H1 (cell line): ENCODE measurements at regions not wholly inside any gene's neighbourhood (a gene's known extent, or its start where the extent isn't known, plus 50 kb on each side); places are given as distances from the start of the nearest gene placed in this dataset.

Experiments
- CTCF ChIA-PET: fragments of 300-600 bp; sonication (Branson Sonifier 250); formaldehyde crosslinking; loops from one replicate; lab custom pipeline; 2021; ENCODE audit not compliant: partially characterized antibody; lab: Charles Lee
- POLR2A ChIA-PET: fragments of 300-600 bp; sonication (Branson Sonifier 250); formaldehyde crosslinking; loops from one replicate; lab custom pipeline; 2021; ENCODE audit warnings: inconsistent platforms; ENCODE audit not compliant: partially characterized antibody; lab: Charles Lee
- DNase-seq, 2 experiments: peaks; one replicate each; pipeline versions ENCODE4 v3.0.0 to v3.0.0-alpha.2; 2010 to 2022; ENCODE audit warnings: low spot score in 2 of 2, low read depth in 1 of 2, mixed read lengths in 1 of 2
- FAIRE-seq: peaks from 2 replicates; lab custom pipeline; 2011; peaks lifted over from hg19 to GRCh38; lab: Jason Lieb, UNC
- H2AFZ ChIP-seq: 2 replicates; pipeline ENCODE4 v1.8.1; 2012; ENCODE audit warnings: low read length, inconsistent platforms
- H2AK5ac ChIP-seq: 2 replicates; pipeline ENCODE4 v1.6.1; 2013; ENCODE audit warnings: low read depth, low read length
- H2BK120ac ChIP-seq: replicated peaks from 2 replicates; pipeline ENCODE3; 2013; ENCODE audit warnings: low read depth, low read length, inconsistent platforms
- H2BK12ac ChIP-seq: 2 replicates; pipeline ENCODE4 v1.6.1; 2013; ENCODE audit warnings: low read depth, low read length
- H2BK15ac ChIP-seq: 2 replicates; pipeline ENCODE4 v1.6.1; 2013; ENCODE audit warnings: low read length
- H2BK20ac ChIP-seq: 2 replicates; pipeline ENCODE4 v1.6.1; 2013; ENCODE audit warnings: low read length
- H2BK5ac ChIP-seq: 2 replicates; pipeline ENCODE4 v1.6.1; 2013; ENCODE audit warnings: low read depth, low read length
- H3K14ac ChIP-seq: 2 replicates; pipeline ENCODE4 v1.6.1; 2013; ENCODE audit warnings: inconsistent platforms; ENCODE audit not compliant: insufficient read length
- H3K18ac ChIP-seq: 2 replicates; pipeline ENCODE4 v1.6.1; 2013; ENCODE audit warnings: low read length; ENCODE audit errors: extremely low read depth
- H3K23ac ChIP-seq: 2 replicates; pipeline ENCODE4 v1.6.1; 2013; ENCODE audit warnings: inconsistent platforms; ENCODE audit not compliant: insufficient read length
- H3K23me2 ChIP-seq: 2 replicates; pipeline ENCODE4 v1.6.1; 2013; ENCODE audit warnings: low read depth, low read length
- H3K27ac ChIP-seq: 2 replicates; pipeline ENCODE4 v1.6.1; 2011; ENCODE audit warnings: low read depth, low read length, inconsistent platforms
- H3K27me3 ChIP-seq, 4 experiments: replicated peaks in 1 of 4; 1 replicate in 1 of 4; 2 replicates in 3 of 4; pipeline versions ENCODE4 v1.6.1 to v1.8.1; 2011 to 2013; ENCODE audit warnings: low read length in 3 of 4, mild to moderate bottlenecking in 3 of 4, inconsistent platforms in 2 of 4, mixed read lengths in 2 of 4, moderate library complexity in 1 of 4; ENCODE audit not compliant: control insufficient read depth in 3 of 4, insufficient read depth in 3 of 4; ENCODE audit errors: extremely low read depth in 1 of 4
- H3K36me3 ChIP-seq, 4 experiments: 2 replicates each; pipeline versions ENCODE4 v1.6.1 to v1.8.1; 2011 to 2013; ENCODE audit warnings: mild to moderate bottlenecking in 4 of 4, low read length in 3 of 4, moderate library complexity in 2 of 4, control low read depth in 1 of 4, inconsistent platforms in 1 of 4; ENCODE audit not compliant: insufficient read depth in 4 of 4, control insufficient read depth in 2 of 4
- H3K4ac ChIP-seq: replicated peaks from 2 replicates; pipeline ENCODE3; 2013; ENCODE audit warnings: low read length, low read depth, mixed read lengths, inconsistent platforms; ENCODE audit not compliant: insufficient read length
- H3K4me1 ChIP-seq, 4 experiments: replicated peaks in 1 of 4; 1 replicate in 1 of 4; 2 replicates in 3 of 4; pipeline versions ENCODE4 v1.6.1 to v1.8.1; 2011 to 2013; ENCODE audit warnings: low read length in 3 of 4, inconsistent platforms in 2 of 4, mixed read lengths in 1 of 4; ENCODE audit not compliant: insufficient read depth in 4 of 4, control insufficient read depth in 3 of 4
- H3K4me2 ChIP-seq, 2 experiments: 2 replicates each; pipeline versions ENCODE4 v1.6.1 to v1.8.1; 2011 to 2013; ENCODE audit warnings: low read depth in 2 of 2, low read length in 2 of 2, control low read depth in 1 of 2, inconsistent platforms in 1 of 2, mild to moderate bottlenecking in 1 of 2; ENCODE audit not compliant: insufficient read depth in 1 of 2
- H3K4me3 ChIP-seq, 4 experiments: fragments of 200-600, 300-600 bp in 1 of 4; sonication (generic), shearing (Covaris generic), sonication (Bioruptor Twin) in 1 of 4; 2 replicates each; pipeline versions ENCODE4 v1.5.1 to v1.8.1; 2011 to 2016; ENCODE audit warnings: low read length in 4 of 4, low read depth in 3 of 4, control low read depth in 2 of 4, inconsistent platforms in 2 of 4, mild to moderate bottlenecking in 2 of 4, mixed read lengths in 1 of 4, moderate library complexity in 1 of 4; ENCODE audit not compliant: insufficient read depth in 2 of 4; ENCODE audit errors: extremely low read depth in 1 of 4
- H3K56ac ChIP-seq: replicated peaks from 2 replicates; pipeline ENCODE3; 2013; ENCODE audit warnings: low read depth, mild to moderate bottlenecking, mixed read lengths, low read length, inconsistent platforms; ENCODE audit not compliant: insufficient read length
- H3K79me1 ChIP-seq: 2 replicates; pipeline ENCODE4 v1.6.1; 2013; ENCODE audit warnings: low read depth, low read length, control low read depth
- H3K79me2 ChIP-seq, 2 experiments: 2 replicates each; pipeline versions ENCODE4 v1.6.1 to v1.8.1; 2012 to 2013; ENCODE audit warnings: low read length in 2 of 2, mild to moderate bottlenecking in 2 of 2, inconsistent platforms in 1 of 2; ENCODE audit not compliant: insufficient read depth in 2 of 2, control insufficient read depth in 1 of 2
- H3K9ac ChIP-seq, 4 experiments: replicated peaks in 1 of 4; 1 replicate in 1 of 4; 2 replicates in 3 of 4; pipeline versions ENCODE4 v1.6.1 to v1.8.1; 2011 to 2013; ENCODE audit warnings: low read depth in 3 of 4, low read length in 3 of 4, control low read depth in 2 of 4, mild to moderate bottlenecking in 2 of 4, moderate library complexity in 2 of 4, inconsistent platforms in 1 of 4; ENCODE audit errors: extremely low read depth in 1 of 4
- H3K9me3 ChIP-seq, 2 experiments: 2 replicates each; pipeline versions ENCODE4 v1.6.1 to v1.8.1; 2012 to 2013; ENCODE audit warnings: mild to moderate bottlenecking in 2 of 2, moderate library complexity in 2 of 2, control low read depth in 1 of 2, inconsistent platforms in 1 of 2, low read depth in 1 of 2, low read length in 1 of 2, mixed read lengths in 1 of 2; ENCODE audit not compliant: insufficient read depth in 2 of 2
- H4K20me1 ChIP-seq, 2 experiments: replicated peaks in 1 of 2; 2 replicates each; pipeline versions ENCODE3 to v1.8.1; 2011 to 2013; ENCODE audit warnings: inconsistent platforms in 2 of 2, low read length in 2 of 2, mild to moderate bottlenecking in 1 of 2; ENCODE audit not compliant: insufficient read depth in 2 of 2, control insufficient read depth in 1 of 2
- H4K5ac ChIP-seq: 2 replicates; pipeline ENCODE4 v1.6.1; 2013; ENCODE audit warnings: low read length, low read depth, mixed read lengths, inconsistent platforms; ENCODE audit not compliant: insufficient read length
- H4K8ac ChIP-seq: 2 replicates; pipeline ENCODE4 v1.8.0; 2013; ENCODE audit warnings: mild to moderate bottlenecking, moderate library complexity, low read length, inconsistent platforms; ENCODE audit not compliant: insufficient read depth; ENCODE audit errors: extremely low read depth
- H4K91ac ChIP-seq: replicated peaks from 2 replicates; pipeline ENCODE3; 2013; ENCODE audit warnings: low read length, mixed read lengths, inconsistent platforms; ENCODE audit not compliant: insufficient read length
- BRCA1 ChIP-seq: IDR thresholded peaks from 2 replicates; pipeline ENCODE4 v1.6.1; 2012; ENCODE audit warnings: low read depth, low read length, improper control_type of control experiment
- CEBPB ChIP-seq: IDR thresholded peaks from 2 replicates; pipeline ENCODE4 v1.6.1; 2012; ENCODE audit warnings: low read depth, low read length
- EP300 ChIP-seq, 2 experiments: IDR thresholded peaks; 1 replicate in 1 of 2; 2 replicates in 1 of 2; pipeline ENCODE4 v1.6.1; 2011 to 2012; ENCODE audit warnings: low read depth in 2 of 2, low read length in 2 of 2, mild to moderate bottlenecking in 2 of 2, borderline replicate concordance in 1 of 2, inconsistent platforms in 1 of 2, moderate library complexity in 1 of 2
- FOSL1 ChIP-seq: IDR thresholded peaks from 2 replicates; pipeline ENCODE4 v1.6.1; 2011; ENCODE audit warnings: mild to moderate bottlenecking, low read depth, low read length, moderate library complexity; ENCODE audit not compliant: insufficient read depth
- HDAC2 ChIP-seq, 2 experiments: fragments of 300-600 bp in 1 of 2; sonication (generic) in 1 of 2; IDR thresholded peaks; 2 replicates each; pipeline ENCODE4 v1.6.1; 2011 to 2012; ENCODE audit warnings: low read depth in 2 of 2, low read length in 2 of 2, mild to moderate bottlenecking in 2 of 2, moderate library complexity in 2 of 2, borderline replicate concordance in 1 of 2, inconsistent platforms in 1 of 2
- KDM5A ChIP-seq: fragments of 200-600 bp; IDR thresholded peaks from 2 replicates; pipeline ENCODE4 v1.7.1; 2012; ENCODE audit warnings: mild to moderate bottlenecking, low read length, inconsistent platforms, mixed read lengths
- MAFK ChIP-seq: IDR thresholded peaks from 2 replicates; pipeline ENCODE4 v1.6.1; 2012; ENCODE audit warnings: low read depth, mild to moderate bottlenecking, improper control_type of control experiment, low read length
- PHF8 ChIP-seq: fragments of 200-600 bp; sonication (generic); conservative IDR thresholded peaks from 2 replicates; pipeline ENCODE4 v1.7.1; 2012; ENCODE audit warnings: low read depth, mild to moderate bottlenecking, inconsistent platforms, low read length, moderate library complexity
- POU5F1 ChIP-seq: IDR thresholded peaks from 2 replicates; pipeline ENCODE4 v1.6.1; 2011; ENCODE audit warnings: low read depth, mild to moderate bottlenecking, low read length, moderate library complexity
- RAD21 ChIP-seq, 2 experiments: IDR thresholded peaks in 1 of 2; conservative IDR thresholded peaks in 1 of 2; 2 replicates each; pipeline ENCODE4 v1.6.1; 2011; ENCODE audit warnings: low read depth in 2 of 2, low read length in 2 of 2, improper control_type of control experiment in 1 of 2, inconsistent platforms in 1 of 2, mild to moderate bottlenecking in 1 of 2, moderate library complexity in 1 of 2
- RNF2 ChIP-seq: fragments of 200-900, 300-1000 bp; sonication (generic); IDR thresholded peaks from 2 replicates; pipeline ENCODE4 v1.7.1; 2016; ENCODE audit warnings: borderline replicate concordance, low read depth, mild to moderate bottlenecking, antibody characterized with exemption, low read length; ENCODE audit not compliant: poor library complexity, severe bottlenecking; ENCODE audit errors: missing control alignments
- SP1 ChIP-seq: IDR thresholded peaks from 2 replicates; pipeline ENCODE4 v1.6.1; 2011; ENCODE audit warnings: low read depth, low read length
- SRF ChIP-seq: IDR thresholded peaks from 2 replicates; pipeline ENCODE4 v1.6.1; 2011; ENCODE audit warnings: mild to moderate bottlenecking, low read depth, low read length, moderate library complexity
- TCF12 ChIP-seq: IDR thresholded peaks from 2 replicates; pipeline ENCODE4 v1.6.1; 2011; ENCODE audit warnings: low read depth, mild to moderate bottlenecking, low read length
- WGBS, 2 experiments: shearing (Covaris generic) in 1 of 2; methylation state at CpG; one replicate each; pipeline versions ENCODE4 v1.1.6 to v1.1.7; 2013 to 2015; ENCODE audit warnings: low lambda C conversion rate in 2 of 2, mixed read lengths in 2 of 2, inconsistent platforms in 1 of 2, low coverage in 1 of 2, missing lambda C conversion rate in 1 of 2; ENCODE audit not compliant: insufficient replicate concordance in 2 of 2, insufficient coverage in 1 of 2, insufficient read length in 1 of 2; ENCODE audit errors: extremely low coverage in 1 of 2, missing lambda C conversion rate in 1 of 2; 5-methylcytosine and 5-hydroxymethylcytosine counted together

DNA sequence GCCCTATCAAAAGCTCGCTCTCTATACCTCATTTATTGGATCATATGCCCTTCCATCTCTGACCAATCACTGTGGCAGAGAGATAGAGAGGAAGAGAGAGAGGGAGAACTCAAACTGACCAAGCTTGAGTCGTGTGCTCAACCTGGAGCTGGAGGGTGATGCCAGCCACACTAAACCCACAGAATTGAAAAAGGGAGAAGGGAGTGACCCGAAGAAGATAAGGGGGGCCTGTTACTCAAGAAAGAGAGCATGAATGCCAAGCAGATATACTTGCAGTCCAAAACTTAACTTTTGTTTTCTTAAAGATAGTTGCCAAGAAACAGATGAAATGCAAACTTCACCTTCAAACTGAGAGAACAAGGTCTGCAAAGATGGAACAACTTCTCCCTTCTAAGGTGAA lies 112.7 kb downstream of the BTG1 start:
- Histone ChIP-seq H2AK5ac (no peak overlapping the region), H3K27me3 (no peaks in the 10 kb centered on the region), H4K5ac (no peak overlapping the region), H4K20me1 (no peaks in the 10 kb centered on the region), H3K18ac (no peak overlapping the region), H3K4me3 (no peak overlapping the region), H3K4ac (no peak overlapping the region), H3K9ac (no peak overlapping the region), H2BK120ac (no peak overlapping the region), H3K23me2 (no peaks in the 10 kb centered on the region), H2BK15ac (no peak overlapping the region), H3K27ac (no peak overlapping the region), H4K8ac (no peak overlapping the region), H2AFZ (no peak overlapping the region), H3K79me2 (no peaks in the 10 kb centered on the region), H2BK5ac (no peak overlapping the region), H3K14ac (no peak overlapping the region), H2BK20ac (no peak overlapping the region), H3K9me3 (no peaks in the 10 kb centered on the region), H3K4me2 (no peak overlapping the region), H3K56ac (no peak overlapping the region), H3K79me1 (no peaks in the 10 kb centered on the region), H3K36me3 (no peaks in the 10 kb centered on the region), H3K4me1 (peaks cover 2 to 5% (median 4%) of the 10 kb centered on the region in 4 experiments; a peak in 4 of 7 replicates), H2BK12ac (no peak overlapping the region), H3K23ac (no peak overlapping the region), H4K91ac (no peak overlapping the region)
- 90% methylated on average over 3 of the region's 3 CpGs; no CpG with 5 or more reads in 1 of the 2 experiments for WGBS, 2 experiments
- ChIA-PET POLR2A (no interaction called here), CTCF (interaction anchor here (0.8 kb wide), 1 partner anchor 55 kb away, joined by 3 read pairs; no protein-coding TSS in a partner anchor)
- FAIRE-seq: no peak
- no peak for DNase-seq
- TF ChIP-seq CEBPB (no peak), BRCA1 (no peak), FOSL1 (no peak), PHF8 (no peak), EP300 (IDR thresholded peaks at IDR 0.05; ENCODE audit: borderline replicate concordance in 1 of 2, low read depth in 2 of 2, low read length in 2 of 2) (no peak), KDM5A (no peak), RAD21 (IDR thresholded peaks at IDR 0.05 in 1 of 2, conservative IDR thresholded peaks at IDR 0.05 in 1 of 2; ENCODE audit: low read depth in 2 of 2, low read length in 2 of 2) (no peak), TCF12 (no peak), RNF2 (no peak), SP1 (no peak), MAFK (no peak), HDAC2 (IDR thresholded peaks at IDR 0.05; ENCODE audit: borderline replicate concordance in 1 of 2, low read depth in 2 of 2, low read length in 2 of 2) (no peak), POU5F1 (no peak), SRF (no peak)
